Activated naive CD4-positive, alpha-beta T cell treated with anti-CD3 and anti-CD28 coated beads for 36 hours (primary cell): ENCODE measurements at regions not wholly inside any gene's neighbourhood (a gene's known extent, or its start where the extent isn't known, plus 50 kb on each side); places are given as distances from the start of the nearest gene placed in this dataset.
A peak's percentile ranks its signal among the peaks of the same experiment; 100 is the strongest.

Experiments
- CTCF ChIA-PET: fragments of 350-600 bp; sonication (Branson Sonifier 250); formaldehyde crosslinking; loops from one replicate; lab custom pipeline; 2021; ENCODE audit warnings: antibody characterized with exemption; lab: Charles Lee
- DNase-seq: peaks from one replicate; pipeline ENCODE4 v3.0.0-alpha.2; 2020
- H3K27ac Mint-ChIP-seq: one replicate; pipeline ENCODE4 v1.8.0; 2021; ENCODE audit warnings: mild to moderate bottlenecking, mixed read lengths
- H3K27me3 Mint-ChIP-seq: one replicate; pipeline ENCODE4 v1.8.0; 2021; ENCODE audit warnings: low read depth, mixed read lengths
- H3K36me3 Mint-ChIP-seq: one replicate; pipeline ENCODE4 v1.8.0; 2021; ENCODE audit warnings: low read depth, mixed read lengths
- H3K4me1 Mint-ChIP-seq: one replicate; pipeline ENCODE4 v1.8.0; 2021; ENCODE audit warnings: low read depth, mixed read lengths
- H3K4me3 Mint-ChIP-seq: one replicate; pipeline ENCODE4 v1.8.0; 2021; ENCODE audit warnings: mild to moderate bottlenecking, moderate library complexity, mixed read lengths
- H3K9me3 Mint-ChIP-seq: one replicate; pipeline ENCODE4 v1.8.0; 2021; ENCODE audit warnings: mixed read lengths
- intact Hi-C: fragments of 100-400 bp; cut with micrococcal nuclease; formaldehyde crosslinking; loops from one replicate; pipeline ENCODE4 v1.15.1; 2023

- H3K27me3 Mint-ChIP-seq, result peaks cover 14% of the 10 kb centered on the region
- no peak overlapping the region for H3K27ac Mint-ChIP-seq
- H3K36me3 Mint-ChIP-seq, result no peaks in the 10 kb centered on the region
- DNase-seq, result no peak
- no peaks in the 10 kb centered on the region for H3K4me1 Mint-ChIP-seq
- intact Hi-C loops, result no loop called here
- H3K4me3 Mint-ChIP-seq, result no peak overlapping the region
- CTCF ChIA-PET, result no interaction called here
- H3K9me3 Mint-ChIP-seq, result no peaks in the 10 kb centered on the region
Measured at GRCh38 chr4:129335818-129336217, 239.9 kb downstream of the C4orf33 start.

- Mint-ChIP-seq H3K9me3 (no peaks in the 10 kb centered on the region), H3K4me1 (no peaks in the 10 kb centered on the region), H3K27ac (no peak overlapping the region), H3K4me3 (no peak overlapping the region), H3K27me3 (peaks cover 17% of the 10 kb centered on the region), H3K36me3 (no peaks in the 10 kb centered on the region)
- DNase-seq, result no peak
- CTCF ChIA-PET, result interaction anchor here (0.6 kb wide), 1 partner anchor 25 kb away, joined by 3 read pairs; no protein-coding TSS in a partner anchor
- intact Hi-C loops, result no loop called here
Measured at GRCh38 chr4:129336457-129337227, 240.7 kb downstream of the C4orf33 start.

- H3K4me3 Mint-ChIP-seq, result no peak overlapping the region
- peaks cover 19% of the 10 kb centered on the region for H3K27me3 Mint-ChIP-seq
- no peaks in the 10 kb centered on the region for H3K36me3 Mint-ChIP-seq
- H3K27ac Mint-ChIP-seq, result no peak overlapping the region
- H3K4me1 Mint-ChIP-seq, result no peaks in the 10 kb centered on the region
- CTCF ChIA-PET, result no interaction called here
- H3K9me3 Mint-ChIP-seq, result no peaks in the 10 kb centered on the region
- no peak for DNase-seq
- intact Hi-C loops, result no loop called here
Measured at GRCh38 chr4:129337228-129337620, 241.3 kb downstream of the C4orf33 start.

GRCh38 chr4:129342819-129343408 is 247.0 kb downstream of the C4orf33 start:
- Mint-ChIP-seq H3K27me3 (peaks cover 21% of the 10 kb centered on the region), H3K27ac (no peak overlapping the region), H3K4me3 (no peak overlapping the region), H3K4me1 (no peaks in the 10 kb centered on the region), H3K9me3 (no peaks in the 10 kb centered on the region), H3K36me3 (no peaks in the 10 kb centered on the region)
- no peak for DNase-seq
- intact Hi-C loops, result no loop called here
- CTCF ChIA-PET, result interaction anchor here (1.0 kb wide), 1 partner anchor 298 kb away, joined by 4 read pairs; no protein-coding TSS in a partner anchor

- Mint-ChIP-seq H3K27ac (no peak overlapping the region), H3K4me1 (no peaks in the 10 kb centered on the region), H3K36me3 (no peaks in the 10 kb centered on the region), H3K27me3 (peaks cover 17% of the 10 kb centered on the region), H3K4me3 (no peak overlapping the region), H3K9me3 (no peaks in the 10 kb centered on the region)
- DNase-seq, result peak; percentile 37
- CTCF ChIA-PET, result interaction anchor here (0.7 to 1.2 kb wide), 3 partner anchors 8 to 297 kb away, joined by 3 to 5 read pairs (median 4); no protein-coding TSS in a partner anchor
- intact Hi-C loops, result loop anchor here (1.0 kb wide), 1 partner anchor 297 kb away; no protein-coding TSS in a partner anchor
Measured at GRCh38 chr4:129344058-129344457, 248.1 kb downstream of the C4orf33 start.

GRCh38 chr4:129345609-129346008 is 249.7 kb downstream of the C4orf33 start:
- Mint-ChIP-seq H3K27me3 (peaks cover 18% of the 10 kb centered on the region), H3K36me3 (no peaks in the 10 kb centered on the region), H3K27ac (no peak overlapping the region), H3K9me3 (no peaks in the 10 kb centered on the region), H3K4me3 (no peak overlapping the region), H3K4me1 (no peaks in the 10 kb centered on the region)
- intact Hi-C loops, result no loop called here
- no peak for DNase-seq
- CTCF ChIA-PET, result no interaction called here

GRCh38 chr4:129346036-129346435 is 250.1 kb downstream of the C4orf33 start:
- intact Hi-C loops, result no loop called here

GRCh38 chr4:129346734-129347133 is 250.8 kb downstream of the C4orf33 start:
- no peak overlapping the region for H3K27ac Mint-ChIP-seq
- DNase-seq, result no peak
- H3K4me1 Mint-ChIP-seq, result no peaks in the 10 kb centered on the region
- peaks cover 16% of the 10 kb centered on the region for H3K27me3 Mint-ChIP-seq
- no peaks in the 10 kb centered on the region for H3K36me3 Mint-ChIP-seq
- H3K4me3 Mint-ChIP-seq, result no peak overlapping the region
- intact Hi-C loops, result no loop called here
- CTCF ChIA-PET, result no interaction called here
- H3K9me3 Mint-ChIP-seq, result no peaks in the 10 kb centered on the region

More at GRCh38 chr4:129346036-129346435, 250.1 kb downstream of the C4orf33 start:
- no peak for DNase-seq
- Mint-ChIP-seq H3K4me1 (no peaks in the 10 kb centered on the region), H3K27me3 (peaks cover 16% of the 10 kb centered on the region), H3K27ac (no peak overlapping the region), H3K4me3 (no peak overlapping the region), H3K9me3 (no peaks in the 10 kb centered on the region), H3K36me3 (no peaks in the 10 kb centered on the region)
- CTCF ChIA-PET, result no interaction called here

- Mint-ChIP-seq H3K36me3 (no peaks in the 10 kb centered on the region), H3K4me3 (no peak overlapping the region), H3K4me1 (no peaks in the 10 kb centered on the region), H3K27ac (no peak overlapping the region), H3K9me3 (no peaks in the 10 kb centered on the region), H3K27me3 (peaks cover 19% of the 10 kb centered on the region)
- CTCF ChIA-PET, result interaction anchor here (0.8 kb wide), 1 partner anchor 9 kb away, joined by 3 read pairs; no protein-coding TSS in a partner anchor
- intact Hi-C loops, result no loop called here
- DNase-seq, result no peak
Measured at GRCh38 chr4:129350834-129351721, 255.1 kb downstream of the C4orf33 start.

- intact Hi-C loops, result no loop called here
- H3K4me3 Mint-ChIP-seq, result no peak overlapping the region
- CTCF ChIA-PET, result interaction anchor here (0.9 kb wide), 1 partner anchor 9 kb away, joined by 5 read pairs; no protein-coding TSS in a partner anchor
- no peaks in the 10 kb centered on the region for H3K4me1 Mint-ChIP-seq
- no peaks in the 10 kb centered on the region for H3K36me3 Mint-ChIP-seq
- DNase-seq, result no peak
- no peak overlapping the region for H3K27ac Mint-ChIP-seq
- H3K27me3 Mint-ChIP-seq, result peaks cover 19% of the 10 kb centered on the region
- H3K9me3 Mint-ChIP-seq, result no peaks in the 10 kb centered on the region
Measured at GRCh38 chr4:129352480-129352879, 256.5 kb downstream of the C4orf33 start.

GRCh38 chr4:129353490-129353889 is 257.5 kb downstream of the C4orf33 start:
- CTCF ChIA-PET, result interaction anchor here (2.2 kb wide), 1 partner anchor 10 kb away, joined by 8 read pairs; no protein-coding TSS in a partner anchor
- Mint-ChIP-seq H3K36me3 (no peaks in the 10 kb centered on the region), H3K27me3 (peaks cover 19% of the 10 kb centered on the region), H3K4me3 (no peak overlapping the region), H3K9me3 (no peaks in the 10 kb centered on the region), H3K4me1 (no peaks in the 10 kb centered on the region), H3K27ac (no peak overlapping the region)
- intact Hi-C loops, result no loop called here
- DNase-seq, result no peak

- no peaks in the 10 kb centered on the region for H3K36me3 Mint-ChIP-seq
- CTCF ChIA-PET, result interaction anchor here (2.2 kb wide), 1 partner anchor 8 kb away, joined by 8 read pairs; no protein-coding TSS in a partner anchor
- no peaks in the 10 kb centered on the region for H3K4me1 Mint-ChIP-seq
- intact Hi-C loops, result no loop called here
- no peak for DNase-seq
- H3K4me3 Mint-ChIP-seq, result no peak overlapping the region
- H3K9me3 Mint-ChIP-seq, result no peaks in the 10 kb centered on the region
- H3K27ac Mint-ChIP-seq, result no peak overlapping the region
- H3K27me3 Mint-ChIP-seq, result peaks cover 18% of the 10 kb centered on the region
Measured at GRCh38 chr4:129355031-129355430, 259.1 kb downstream of the C4orf33 start.
